Upper lobe of left lung (tissue), 4 donors: ENCODE measurements at regions not wholly inside any gene's neighbourhood (a gene's known extent, or its start where the extent isn't known, plus 50 kb on each side); places are given as distances from the start of the nearest gene placed in this dataset.

Experiments used
- EP300 ChIP-seq, 4 donors: sonication (generic); formaldehyde crosslinking; IDR thresholded peaks; one replicate each; pipeline ENCODE4 v1.5.1; 2017; ENCODE audit warnings: antibody characterized with exemption in 4 of 4, control low read depth in 2 of 4
- POLR2A ChIP-seq, 4 donors: fragments of 450-650 bp; IDR thresholded peaks; one replicate each; pipeline ENCODE4 v1.5.1; 2016 to 2017; ENCODE audit warnings: antibody characterized with exemption in 4 of 4, mild to moderate bottlenecking in 2 of 4
- POLR2AphosphoS5 ChIP-seq, 2 donors: sonication (generic); formaldehyde crosslinking; IDR thresholded peaks; one replicate each; pipeline ENCODE4 v1.5.1; 2017; ENCODE audit warnings: antibody characterized with exemption in 2 of 2
- TF ChIP-seq, protein P1 (sequence below), 6 experiments: fragments of 450-650 bp in 4 of 6; fragments of 200-600 bp in 2 of 6; sonication (generic) in 2 of 6; IDR thresholded peaks; one replicate each; pipeline ENCODE4 v1.5.1; 2016 to 2019; ENCODE audit warnings: antibody characterized with exemption in 6 of 6

DNA sequence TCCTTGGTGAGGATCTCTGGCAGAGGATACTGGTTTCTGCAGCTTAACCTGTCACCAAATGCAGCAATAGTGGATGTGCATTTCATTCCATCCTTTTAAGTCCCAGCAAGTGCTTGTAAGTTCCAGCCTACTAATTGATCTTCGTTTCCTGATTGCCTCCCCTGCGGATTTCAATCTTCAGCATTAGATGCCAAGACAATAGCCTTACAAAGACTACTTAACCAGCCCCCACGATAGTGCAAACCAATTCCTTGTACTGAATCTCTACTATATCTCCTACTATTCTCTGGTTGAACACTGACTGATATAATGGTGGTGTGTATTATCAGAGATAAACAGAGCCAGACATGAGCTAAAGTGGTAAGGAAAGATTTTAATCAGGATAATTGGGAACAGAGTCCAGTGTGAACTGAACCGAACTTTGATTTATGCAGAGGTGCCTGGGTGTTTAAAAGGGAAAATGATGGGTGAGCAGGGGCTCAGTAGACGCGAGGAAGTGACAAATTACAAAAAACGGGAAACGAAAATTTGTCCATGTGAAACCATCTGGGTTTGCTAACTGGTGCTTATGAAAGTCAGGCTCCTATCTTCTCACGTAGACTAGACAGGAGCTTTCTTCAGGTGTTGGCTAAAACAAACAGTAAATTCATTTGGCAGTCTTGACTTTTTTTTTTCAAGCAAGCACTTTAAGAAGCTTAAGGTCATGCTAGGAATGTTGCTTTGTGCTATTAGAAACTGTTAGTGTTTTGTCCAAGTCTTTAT is 106.9 kb upstream of the ST8SIA4 start:
- TF ChIP-seq, protein P1, sequence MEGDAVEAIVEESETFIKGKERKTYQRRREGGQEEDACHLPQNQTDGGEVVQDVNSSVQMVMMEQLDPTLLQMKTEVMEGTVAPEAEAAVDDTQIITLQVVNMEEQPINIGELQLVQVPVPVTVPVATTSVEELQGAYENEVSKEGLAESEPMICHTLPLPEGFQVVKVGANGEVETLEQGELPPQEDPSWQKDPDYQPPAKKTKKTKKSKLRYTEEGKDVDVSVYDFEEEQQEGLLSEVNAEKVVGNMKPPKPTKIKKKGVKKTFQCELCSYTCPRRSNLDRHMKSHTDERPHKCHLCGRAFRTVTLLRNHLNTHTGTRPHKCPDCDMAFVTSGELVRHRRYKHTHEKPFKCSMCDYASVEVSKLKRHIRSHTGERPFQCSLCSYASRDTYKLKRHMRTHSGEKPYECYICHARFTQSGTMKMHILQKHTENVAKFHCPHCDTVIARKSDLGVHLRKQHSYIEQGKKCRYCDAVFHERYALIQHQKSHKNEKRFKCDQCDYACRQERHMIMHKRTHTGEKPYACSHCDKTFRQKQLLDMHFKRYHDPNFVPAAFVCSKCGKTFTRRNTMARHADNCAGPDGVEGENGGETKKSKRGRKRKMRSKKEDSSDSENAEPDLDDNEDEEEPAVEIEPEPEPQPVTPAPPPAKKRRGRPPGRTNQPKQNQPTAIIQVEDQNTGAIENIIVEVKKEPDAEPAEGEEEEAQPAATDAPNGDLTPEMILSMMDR (IDR thresholded peaks at IDR 0.05): no peak
- TF ChIP-seq POLR2A (IDR thresholded peaks at IDR 0.05): no peak
- TF ChIP-seq EP300 (IDR thresholded peaks at IDR 0.05): no peak
- no peak for TF ChIP-seq POLR2AphosphoS5 (IDR thresholded peaks at IDR 0.05)
